Smooth muscle cell (in vitro differentiated cells): ENCODE measurements at regions not wholly inside any gene's neighbourhood (a gene's known extent, or its start where the extent isn't known, plus 50 kb on each side); places are given as distances from the start of the nearest gene placed in this dataset.
"Not testable (repeated sequence)": the region's sequence is repeated elsewhere in the genome, so short reads cannot be mapped to it uniquely, and the experiment has no call there.

Experiments used
- DNase-seq: peaks from one replicate; lab custom pipeline; 2025; ENCODE audit not compliant: unreplicated experiment; lab: John Stamatoyannopoulos, UW
- H2AFZ ChIP-seq: fragments of 200-600 bp; sonication (generic); 2 replicates; pipeline ENCODE4 v1.6.0; 2016; ENCODE audit warnings: antibody characterized with exemption, low read depth, mild to moderate bottlenecking
- H3F3A ChIP-seq: fragments of 200-600 bp; sonication (generic); 2 replicates; pipeline ENCODE4 v1.6.0; 2017; ENCODE audit warnings: antibody characterized with exemption, low read depth
- H3K27ac ChIP-seq: fragments of 200-600 bp; sonication (generic); 2 replicates; pipeline ENCODE4 v1.5.1; 2016; ENCODE audit warnings: low read depth, mild to moderate bottlenecking
- H3K27me3 ChIP-seq: fragments of 200-600 bp; sonication (generic); 2 replicates; pipeline ENCODE4 v1.6.1; 2016; ENCODE audit warnings: low read depth, mild to moderate bottlenecking
- H3K36me3 ChIP-seq: fragments of 200-600 bp; sonication (generic); 2 replicates; pipeline ENCODE4 v1.5.1; 2016; ENCODE audit warnings: low read depth
- H3K4me1 ChIP-seq: fragments of 200-600 bp; sonication (generic); 2 replicates; pipeline ENCODE4 v1.5.1; 2016; ENCODE audit warnings: low read depth
- H3K4me2 ChIP-seq: fragments of 200-600 bp; sonication (generic); 2 replicates; pipeline ENCODE4 v1.6.0; 2016; ENCODE audit warnings: mild to moderate bottlenecking
- H3K4me3 ChIP-seq: fragments of 200-600 bp; sonication (generic); 2 replicates; pipeline ENCODE4 v1.5.1; 2016; ENCODE audit warnings: mild to moderate bottlenecking
- H3K79me2 ChIP-seq: fragments of 200-600 bp; sonication (generic); 2 replicates; pipeline ENCODE4 v1.6.0; 2016; ENCODE audit warnings: low read depth, mild to moderate bottlenecking
- H3K9ac ChIP-seq: fragments of 200-600 bp; sonication (generic); 2 replicates; pipeline ENCODE4 v1.6.0; 2016; ENCODE audit warnings: low read depth
- H3K9me3 ChIP-seq: fragments of 200-600 bp; sonication (generic); replicated peaks from 2 replicates; pipeline ENCODE4 v1.5.1; 2016; ENCODE audit warnings: low read depth
- H4K20me1 ChIP-seq: fragments of 200-600 bp; sonication (generic); 2 replicates; pipeline ENCODE4 v1.6.0; 2016; ENCODE audit warnings: low read depth
- CTCF ChIP-seq: fragments of 200-600 bp; sonication (generic); IDR thresholded peaks from 2 replicates; pipeline ENCODE4 v1.5.1; 2017; ENCODE audit warnings: borderline replicate concordance, mild to moderate bottlenecking, antibody characterized with exemption; ENCODE audit not compliant: insufficient read depth, poor library complexity, severe bottlenecking
- WGBS: methylation state at CpG from one replicate; pipeline ENCODE4 v1.1.7; 2016; ENCODE audit warnings: low lambda C conversion rate; 5-methylcytosine and 5-hydroxymethylcytosine counted together

GRCh38 chr11:42923651-42924050 lies 388.1 kb upstream of the API5 start:
- Histone ChIP-seq H3K27ac (no peak overlapping the region), H3K4me1 (no peaks in the 10 kb centered on the region), H3K27me3 (no peaks in the 10 kb centered on the region), H3K9ac (no peak overlapping the region), H3F3A (no peaks in the 10 kb centered on the region), H3K4me3 (no peak overlapping the region), H3K4me2 (no peak overlapping the region), H4K20me1 (no peaks in the 10 kb centered on the region), H3K9me3 (no peaks in the 10 kb centered on the region), H3K36me3 (no peaks in the 10 kb centered on the region), H2AFZ (no peak overlapping the region), H3K79me2 (no peaks in the 10 kb centered on the region)
- no peak for DNase-seq
- WGBS, result 62% methylated on average over 3 of the region's 3 CpGs
- TF ChIP-seq CTCF, result no peak

GRCh38 chr11:42925916-42926315 lies 385.9 kb upstream of the API5 start:
- Histone ChIP-seq H3K4me2 (no peak overlapping the region), H3K27ac (no peak overlapping the region), H3K4me3 (no peak overlapping the region), H2AFZ (no peak overlapping the region), H3K79me2 (no peaks in the 10 kb centered on the region), H3K4me1 (no peaks in the 10 kb centered on the region), H3F3A (no peaks in the 10 kb centered on the region), H3K36me3 (no peaks in the 10 kb centered on the region), H3K9me3 (no peaks in the 10 kb centered on the region), H3K9ac (no peak overlapping the region), H4K20me1 (no peaks in the 10 kb centered on the region), H3K27me3 (no peaks in the 10 kb centered on the region)
- WGBS, result 95% methylated on average over 3 of the region's 3 CpGs
- DNase-seq, result no peak
- TF ChIP-seq CTCF, result no peak

GRCh38 chr11:42947405-42947804 lies 364.4 kb upstream of the API5 start:
- whole genome bisulfite sequencing, result 90% methylated on average over 3 of the region's 3 CpGs
- DNase-seq, result no peak
- no peak for TF ChIP-seq CTCF
- no peaks in the 10 kb centered on the region for H3K79me2 ChIP-seq
- no peak overlapping the region for H3K27ac ChIP-seq
- H2AFZ ChIP-seq, result no peak overlapping the region
- no peaks in the 10 kb centered on the region for H3K36me3 ChIP-seq
- H3K9me3 ChIP-seq, result no peaks in the 10 kb centered on the region
- no peak overlapping the region for H3K4me2 ChIP-seq
- H3K4me1 ChIP-seq, result no peaks in the 10 kb centered on the region
- no peak overlapping the region for H3K9ac ChIP-seq
- no peaks in the 10 kb centered on the region for H4K20me1 ChIP-seq
- no peaks in the 10 kb centered on the region for H3F3A ChIP-seq
- no peaks in the 10 kb centered on the region for H3K27me3 ChIP-seq
- H3K4me3 ChIP-seq, result no peak overlapping the region

- not testable (repeated sequence) for DNase-seq, H4K20me1 ChIP-seq, H3K4me3 ChIP-seq
Observed at GRCh38 chr11:42949738-42950376, 361.9 kb upstream of the API5 start.

More at GRCh38 chr11:42949738-42950376, 361.9 kb upstream of the API5 start:
- 90% methylated on average over 29 of the region's 30 CpGs for WGBS
- H3K27me3 ChIP-seq, H3K27ac ChIP-seq, H2AFZ ChIP-seq, H3K79me2 ChIP-seq, H3K4me2 ChIP-seq, H3K9me3 ChIP-seq, H3K4me1 ChIP-seq, H3K9ac ChIP-seq, H3K36me3 ChIP-seq, H3F3A ChIP-seq: not testable (repeated sequence)
